Fibroblast of skin of abdomen (primary cell): ENCODE measurements at regions not wholly inside any gene's neighbourhood (a gene's known extent, or its start where the extent isn't known, plus 50 kb on each side); places are given as distances from the start of the nearest gene placed in this dataset.

Source experiments
- DNase-seq: peaks from one replicate; pipeline ENCODE4 v3.0.0-alpha.2; 2013

GRCh38 chr2:74735009-74735408 lies 81.0 kb downstream of the SEMA4F start:
- DNase-seq, result no peak

- no peak for DNase-seq
Measured at GRCh38 chr2:74735564-74735963, 81.5 kb downstream of the SEMA4F start.

GRCh38 chr2:74736589-74736988 lies 82.5 kb downstream of the SEMA4F start:
- no peak for DNase-seq

GRCh38 chr2:74738586-74738985 lies 84.5 kb downstream of the SEMA4F start:
- no peak for DNase-seq

GRCh38 chr2:74739129-74739528 lies 85.1 kb downstream of the SEMA4F start:
- no peak for DNase-seq

GRCh38 chr2:74739733-74740241 lies 85.7 kb downstream of the SEMA4F start:
- DNase-seq, result no peak

GRCh38 chr2:74740395-74740740 lies 86.3 kb downstream of the SEMA4F start:
- DNase-seq, result no peak

- DNase-seq, result peak; percentile 94
Measured at GRCh38 chr2:74740741-74741431, 86.8 kb downstream of the SEMA4F start.

GRCh38 chr2:74741629-74742028 lies 87.6 kb downstream of the SEMA4F start:
- DNase-seq, result no peak

- DNase-seq, result no peak
Measured at GRCh38 chr2:74742471-74742870, 88.4 kb downstream of the SEMA4F start.

GRCh38 chr2:74743039-74743438 lies 89.0 kb downstream of the SEMA4F start:
- DNase-seq, result no peak

- DNase-seq, result no peak
Measured at GRCh38 chr2:74743778-74744177, 89.7 kb downstream of the SEMA4F start.

- no peak for DNase-seq
Measured at GRCh38 chr2:74744731-74745515, 89.0 kb upstream of the HK2 start.

GRCh38 chr2:74745766-74746165 lies 88.2 kb upstream of the HK2 start:
- no peak for DNase-seq

GRCh38 chr2:74746480-74746879 lies 87.4 kb upstream of the HK2 start:
- DNase-seq, result no peak

- DNase-seq, result peak; percentile 71
Measured at GRCh38 chr2:74747411-74748080, 86.4 kb upstream of the HK2 start.

- no peak for DNase-seq
Measured at GRCh38 chr2:74748665-74749064, 85.3 kb upstream of the HK2 start.

- DNase-seq, result no peak
Measured at GRCh38 chr2:74749432-74749831, 84.5 kb upstream of the HK2 start.

GRCh38 chr2:74751981-74752851 lies 81.7 kb upstream of the HK2 start:
- no peak for DNase-seq

GRCh38 chr2:74755386-74755785 lies 78.5 kb upstream of the HK2 start:
- DNase-seq, result no peak

- no peak for DNase-seq
Measured at GRCh38 chr2:74756356-74756890, 77.5 kb upstream of the HK2 start.

- DNase-seq, result no peak
Measured at GRCh38 chr2:74759986-74760385, 73.9 kb upstream of the HK2 start.
